A673 (cell line): ENCODE measurements at regions not wholly inside any gene's neighbourhood (a gene's known extent, or its start where the extent isn't known, plus 50 kb on each side); places are given as distances from the start of the nearest gene placed in this dataset.

Experiments used
- BruUV-seq: library from RNA; stranded (reverse); fragments of 400-500 nt; replicated peaks from 2 replicates; lab custom pipeline; 2021; lab: Mats Ljungman, UMichigan
- CTCF ChIA-PET: fragments of 300-600 bp; sonication (Branson Sonifier 250); formaldehyde crosslinking; loops from one replicate; lab custom pipeline; 2022; ENCODE audit warnings: antibody characterized with exemption; lab: Charles Lee
- POLR2A ChIA-PET: fragments of 300-600 bp; sonication (Branson Sonifier 250); formaldehyde crosslinking; loops from one replicate; lab custom pipeline; 2022; ENCODE audit warnings: antibody characterized with exemption; ENCODE audit not compliant: low non-redundant PET; lab: Charles Lee
- DNase-seq: peaks from one replicate; pipeline ENCODE4 v3.0.0-alpha.2; 2015; ENCODE audit warnings: low spot score
- H3K27ac ChIP-seq: fragments of 200-600 bp; sonication (generic); 2 replicates; pipeline ENCODE4 v1.5.1; 2016; ENCODE audit warnings: mixed run types, low read depth, mild to moderate bottlenecking, mixed read lengths, antibody characterized with exemption, low read length; ENCODE audit not compliant: poor library complexity, severe bottlenecking
- H3K27me3 ChIP-seq: fragments of 200-600 bp; sonication (generic); replicated peaks from 2 replicates; pipeline ENCODE4 v1.6.1; 2017; ENCODE audit warnings: mixed run types, low read depth, mild to moderate bottlenecking, mixed read lengths, antibody characterized with exemption, low read length; ENCODE audit not compliant: insufficient read depth, poor library complexity
- H3K36me3 ChIP-seq: fragments of 200-600 bp; sonication (generic); 2 replicates; pipeline ENCODE4 v1.6.1; 2016; ENCODE audit warnings: mixed run types, mild to moderate bottlenecking, mixed read lengths, antibody characterized with exemption, low read length; ENCODE audit not compliant: insufficient read depth, poor library complexity, severe bottlenecking
- H3K4me1 ChIP-seq: fragments of 200-600 bp; sonication (generic); 2 replicates; pipeline ENCODE4 v1.6.1; 2017; ENCODE audit warnings: mixed run types, mild to moderate bottlenecking, mixed read lengths, antibody characterized with exemption, low read length; ENCODE audit not compliant: insufficient read depth, poor library complexity, severe bottlenecking
- H3K4me3 ChIP-seq: fragments of 200-600 bp; sonication (generic); 2 replicates; pipeline ENCODE4 v1.5.1; 2016; ENCODE audit warnings: low read depth, mixed run types, mild to moderate bottlenecking, mixed read lengths, low read length; ENCODE audit not compliant: poor library complexity, severe bottlenecking
- H3K9me3 ChIP-seq: fragments of 200-600 bp; sonication (generic); 2 replicates; pipeline ENCODE4 v1.6.1; 2016; ENCODE audit warnings: mixed run types, low read depth, mild to moderate bottlenecking, mixed read lengths, antibody characterized with exemption, low read length; ENCODE audit not compliant: poor library complexity, severe bottlenecking
- EZH2 ChIP-seq: fragments of 200-600 bp; sonication (generic); IDR thresholded peaks from 2 replicates; pipeline ENCODE4 v1.6.1; 2017; ENCODE audit warnings: borderline replicate concordance, low read depth, mild to moderate bottlenecking, mixed read lengths, antibody characterized with exemption, low read length; ENCODE audit not compliant: poor library complexity, severe bottlenecking
- intact Hi-C: fragments of 100-400 bp; cut with micrococcal nuclease; formaldehyde crosslinking; loops from one replicate; pipeline ENCODE4 v1.10.0; 2022; ENCODE audit not compliant: unreplicated experiment
- TF ChIP-seq, protein P1 (sequence below): fragments of 300-800, 200-600 bp; sonication (generic); conservative IDR thresholded peaks from 2 replicates; pipeline ENCODE4 v1.5.1; 2017; ENCODE audit warnings: low read depth, mild to moderate bottlenecking, antibody characterized with exemption, low read length, moderate library complexity, mixed read lengths

GRCh38 chr6:14312587-14312986, 195.0 kb downstream of the CD83 start:
- intact Hi-C loops: no loop called here
- CTCF ChIA-PET: no interaction called here

DNA sequence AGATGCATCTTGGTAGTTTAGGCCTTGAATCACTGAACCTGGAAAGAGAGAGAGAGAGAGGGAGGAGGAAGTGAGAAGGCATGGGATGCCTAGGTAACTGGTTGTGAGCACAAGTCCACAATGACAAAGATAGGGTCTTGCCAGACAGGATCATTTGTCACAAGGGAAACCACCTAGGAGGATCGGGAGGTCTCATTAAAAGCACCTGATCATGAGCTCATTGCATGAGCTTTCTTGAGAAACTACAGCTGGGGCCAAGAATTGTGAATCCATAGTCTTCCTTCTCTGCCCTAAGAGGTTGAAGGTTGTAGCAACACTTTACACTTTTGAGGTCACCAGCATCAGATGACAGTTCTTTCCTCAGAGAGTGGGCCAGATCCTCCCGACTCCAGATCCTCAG, 195.7 kb downstream of the CD83 start:
- Histone ChIP-seq H3K27ac (no peak overlapping the region), H3K27me3 (no peaks in the 10 kb centered on the region), H3K4me1 (no peaks in the 10 kb centered on the region), H3K9me3 (no peaks in the 10 kb centered on the region), H3K4me3 (no peak overlapping the region), H3K36me3 (no peaks in the 10 kb centered on the region)
- TF ChIP-seq, protein P1, sequence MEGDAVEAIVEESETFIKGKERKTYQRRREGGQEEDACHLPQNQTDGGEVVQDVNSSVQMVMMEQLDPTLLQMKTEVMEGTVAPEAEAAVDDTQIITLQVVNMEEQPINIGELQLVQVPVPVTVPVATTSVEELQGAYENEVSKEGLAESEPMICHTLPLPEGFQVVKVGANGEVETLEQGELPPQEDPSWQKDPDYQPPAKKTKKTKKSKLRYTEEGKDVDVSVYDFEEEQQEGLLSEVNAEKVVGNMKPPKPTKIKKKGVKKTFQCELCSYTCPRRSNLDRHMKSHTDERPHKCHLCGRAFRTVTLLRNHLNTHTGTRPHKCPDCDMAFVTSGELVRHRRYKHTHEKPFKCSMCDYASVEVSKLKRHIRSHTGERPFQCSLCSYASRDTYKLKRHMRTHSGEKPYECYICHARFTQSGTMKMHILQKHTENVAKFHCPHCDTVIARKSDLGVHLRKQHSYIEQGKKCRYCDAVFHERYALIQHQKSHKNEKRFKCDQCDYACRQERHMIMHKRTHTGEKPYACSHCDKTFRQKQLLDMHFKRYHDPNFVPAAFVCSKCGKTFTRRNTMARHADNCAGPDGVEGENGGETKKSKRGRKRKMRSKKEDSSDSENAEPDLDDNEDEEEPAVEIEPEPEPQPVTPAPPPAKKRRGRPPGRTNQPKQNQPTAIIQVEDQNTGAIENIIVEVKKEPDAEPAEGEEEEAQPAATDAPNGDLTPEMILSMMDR: no peak
- no peak for TF ChIP-seq EZH2
- ChIA-PET POLR2A (no interaction called here), CTCF (no interaction called here)
- intact Hi-C loops: no loop called here
- no peak for DNase-seq
- BruUV-seq: no TSS peak

More at GRCh38 chr6:14312587-14312986, 195.0 kb downstream of the CD83 start:
- BruUV-seq: no TSS peak
- Histone ChIP-seq H3K9me3 (no peaks in the 10 kb centered on the region), H3K27me3 (no peaks in the 10 kb centered on the region), H3K36me3 (no peaks in the 10 kb centered on the region), H3K27ac (no peak overlapping the region), H3K4me3 (no peak overlapping the region), H3K4me1 (no peaks in the 10 kb centered on the region)
- no peak for TF ChIP-seq EZH2
- TF ChIP-seq, protein P1: no peak
- POLR2A ChIA-PET: no interaction called here
- no peak for DNase-seq

GRCh38 chr6:14315353-14315752, 197.8 kb downstream of the CD83 start:
- Histone ChIP-seq H3K4me3 (no peak overlapping the region), H3K27me3 (no peaks in the 10 kb centered on the region), H3K27ac (no peak overlapping the region), H3K9me3 (no peaks in the 10 kb centered on the region), H3K4me1 (no peaks in the 10 kb centered on the region), H3K36me3 (no peaks in the 10 kb centered on the region)
- CTCF ChIA-PET: no interaction called here
- POLR2A ChIA-PET: no interaction called here
- DNase-seq: no peak
- BruUV-seq: no TSS peak
- TF ChIP-seq EZH2: no peak
- TF ChIP-seq, protein P1: no peak
- intact Hi-C loops: no loop called here
